Uterus (tissue), 2 donors: ENCODE measurements at regions not wholly inside any gene's neighbourhood (a gene's known extent, or its start where the extent isn't known, plus 50 kb on each side); places are given as distances from the start of the nearest gene placed in this dataset.

ENCODE experiments used
- CTCF ChIP-seq, 4 experiments: fragments of 200-600 bp in 2 of 4; fragments of 450-650 bp in 2 of 4; sonication (generic) in 2 of 4; IDR thresholded peaks; one replicate each; pipeline ENCODE4 v1.5.1; 2016 to 2019; ENCODE audit warnings: antibody characterized with exemption in 4 of 4, mild to moderate bottlenecking in 2 of 4, moderate library complexity in 1 of 4
- POLR2A ChIP-seq, 2 donors: fragments of 450-650 bp; IDR thresholded peaks; one replicate each; pipeline ENCODE4 v1.6.1; 2016; ENCODE audit warnings: antibody characterized with exemption in 2 of 2, mild to moderate bottlenecking in 1 of 2, moderate library complexity in 1 of 2

- no peak for TF ChIP-seq POLR2A (IDR thresholded peaks at IDR 0.05)
- no peak for TF ChIP-seq CTCF (IDR thresholded peaks at IDR 0.05)
These were observed 339.9 kb upstream of the KCNH8 start for GRCh38 chr3:18808429-18808828.
